ENCODE measurements at regions not wholly inside any gene's neighbourhood (a gene's known extent, or its start where the extent isn't known, plus 50 kb on each side); places are given as distances from the start of the nearest gene placed in this dataset.

DNA sequence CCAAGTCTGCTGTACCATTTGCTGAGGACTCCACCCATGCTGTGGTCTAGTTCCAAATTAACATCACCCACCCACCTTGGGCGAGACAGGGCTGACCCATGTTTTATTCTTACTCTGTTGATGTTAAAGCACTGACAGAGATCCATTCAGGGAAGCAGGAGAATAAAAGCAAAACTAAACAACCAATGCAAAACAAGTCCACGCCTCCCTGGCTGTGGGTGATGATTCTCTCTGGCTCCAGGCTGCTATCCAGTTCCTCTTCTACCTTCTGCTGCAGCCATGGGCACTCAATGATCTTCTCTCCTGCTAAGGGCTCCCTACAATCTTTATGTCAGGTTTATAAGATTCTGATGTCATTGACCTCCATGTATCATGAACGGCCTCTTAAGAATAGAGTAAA, 786.6 kb upstream of the ID2 start:
- Histone ChIP-seq H3K36me3 (no peaks in the 10 kb centered on the region), H3K27ac (no peak overlapping the region), H3K27me3 (no peaks in the 10 kb centered on the region), H3K4me1 (peaks cover 0 to 16% (median 6%) of the 10 kb centered on the region in 4 donors), H3K9me3 (no peaks in the 10 kb centered on the region), H3K4me3 (no peak overlapping the region)
- WGBS, 2 donors, result 80% methylated on average over 3 of the region's 3 CpGs
- TF ChIP-seq EP300 (IDR thresholded peaks at IDR 0.05) (no peak), POLR2AphosphoS5 (IDR thresholded peaks at IDR 0.05) (no peak), POLR2A (IDR thresholded peaks at IDR 0.05) (no peak)
- TF ChIP-seq, protein P1, sequence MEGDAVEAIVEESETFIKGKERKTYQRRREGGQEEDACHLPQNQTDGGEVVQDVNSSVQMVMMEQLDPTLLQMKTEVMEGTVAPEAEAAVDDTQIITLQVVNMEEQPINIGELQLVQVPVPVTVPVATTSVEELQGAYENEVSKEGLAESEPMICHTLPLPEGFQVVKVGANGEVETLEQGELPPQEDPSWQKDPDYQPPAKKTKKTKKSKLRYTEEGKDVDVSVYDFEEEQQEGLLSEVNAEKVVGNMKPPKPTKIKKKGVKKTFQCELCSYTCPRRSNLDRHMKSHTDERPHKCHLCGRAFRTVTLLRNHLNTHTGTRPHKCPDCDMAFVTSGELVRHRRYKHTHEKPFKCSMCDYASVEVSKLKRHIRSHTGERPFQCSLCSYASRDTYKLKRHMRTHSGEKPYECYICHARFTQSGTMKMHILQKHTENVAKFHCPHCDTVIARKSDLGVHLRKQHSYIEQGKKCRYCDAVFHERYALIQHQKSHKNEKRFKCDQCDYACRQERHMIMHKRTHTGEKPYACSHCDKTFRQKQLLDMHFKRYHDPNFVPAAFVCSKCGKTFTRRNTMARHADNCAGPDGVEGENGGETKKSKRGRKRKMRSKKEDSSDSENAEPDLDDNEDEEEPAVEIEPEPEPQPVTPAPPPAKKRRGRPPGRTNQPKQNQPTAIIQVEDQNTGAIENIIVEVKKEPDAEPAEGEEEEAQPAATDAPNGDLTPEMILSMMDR (IDR thresholded peaks at IDR 0.05), result no peak
- intact Hi-C loops (cut with DNase I), result no loop called here
- no peak for DNase-seq

DNA sequence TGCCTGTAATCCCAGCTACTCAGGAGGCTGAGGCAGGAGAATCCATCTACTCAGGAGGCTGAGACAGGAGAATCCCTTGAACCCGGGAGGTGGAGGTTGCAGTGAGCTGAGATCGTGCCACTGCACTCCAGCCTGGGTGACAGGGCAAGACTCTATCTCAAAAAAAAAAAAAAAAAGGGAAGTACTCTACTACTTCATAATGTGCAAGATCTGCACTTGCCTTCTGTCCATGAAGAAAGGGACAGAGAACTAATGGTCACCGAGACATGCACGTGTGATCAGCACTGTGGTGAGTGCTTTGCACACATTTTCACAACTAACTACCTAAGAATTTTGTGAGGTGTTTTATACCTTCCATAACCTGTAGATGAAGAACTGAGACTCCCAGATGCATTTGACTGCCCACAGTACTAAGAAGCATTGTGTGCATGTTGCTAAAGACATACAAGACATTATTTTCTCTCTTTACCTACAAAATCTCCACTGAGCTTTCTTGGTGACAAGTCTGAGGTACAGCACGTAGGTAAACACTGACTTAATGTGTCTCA, 784.8 kb upstream of the ID2 start:
- WGBS, 2 donors, result 71 to 90% methylated on average over 5 of the region's 5 CpGs
- DNase-seq, result no peak
- Histone ChIP-seq H3K36me3 (no peaks in the 10 kb centered on the region), H3K27ac (no peak overlapping the region), H3K9me3 (no peaks in the 10 kb centered on the region), H3K27me3 (no peaks in the 10 kb centered on the region), H3K4me3 (no peak overlapping the region), H3K4me1 (peaks cover 0 to 16% (median 6%) of the 10 kb centered on the region in 4 donors)
- TF ChIP-seq POLR2AphosphoS5 (IDR thresholded peaks at IDR 0.05) (no peak), EP300 (IDR thresholded peaks at IDR 0.05) (no peak), POLR2A (IDR thresholded peaks at IDR 0.05) (no peak)
- TF ChIP-seq, protein P1 (IDR thresholded peaks at IDR 0.05), result no peak
- intact Hi-C loops (cut with DNase I), result no loop called here

GRCh38 chr2:7899241-7899640, 782.6 kb upstream of the ID2 start:
- no peak overlapping the region for H3K4me3 ChIP-seq
- H3K27me3 ChIP-seq, result no peaks in the 10 kb centered on the region
- H3K4me1 ChIP-seq, result peaks cover 0 to 16% (median 6%) of the 10 kb centered on the region in 4 donors
- 41 to 81% methylated on average over 5 of the region's 5 CpGs for WGBS, 2 donors
- no peaks in the 10 kb centered on the region for H3K9me3 ChIP-seq
- H3K36me3 ChIP-seq, result no peaks in the 10 kb centered on the region
- intact Hi-C loops (cut with DNase I), result no loop called here
- H3K27ac ChIP-seq, result no peak overlapping the region
- no peak for TF ChIP-seq EP300 (IDR thresholded peaks at IDR 0.05)
- TF ChIP-seq POLR2AphosphoS5 (IDR thresholded peaks at IDR 0.05), result no peak
- TF ChIP-seq, protein P1 (IDR thresholded peaks at IDR 0.05), result no peak
- no peak for TF ChIP-seq POLR2A (IDR thresholded peaks at IDR 0.05)
- no peak for DNase-seq

DNA sequence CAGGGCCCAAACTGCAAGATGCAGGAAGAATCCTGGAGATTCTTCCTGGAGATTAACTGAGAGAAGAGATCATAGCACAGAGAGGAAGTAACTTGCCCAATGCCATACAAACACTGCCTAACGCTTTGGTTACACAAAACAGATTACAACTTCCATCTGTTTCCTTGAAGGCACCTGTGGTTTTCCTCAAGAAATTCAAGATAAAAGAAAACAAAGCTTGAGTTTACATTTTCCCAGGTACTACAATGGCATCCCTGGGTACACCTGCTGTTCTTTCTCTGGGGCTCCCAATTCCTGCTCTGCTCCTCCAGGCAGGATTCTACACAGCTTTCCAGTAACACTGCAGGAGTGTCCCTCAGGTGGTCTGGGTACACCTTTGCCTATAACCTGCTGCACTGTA, 781.9 kb upstream of the ID2 start:
- Histone ChIP-seq H3K9me3 (no peaks in the 10 kb centered on the region), H3K27me3 (no peaks in the 10 kb centered on the region), H3K36me3 (no peaks in the 10 kb centered on the region), H3K27ac (no peak overlapping the region), H3K4me1 (peaks cover 0 to 14% (median 5%) of the 10 kb centered on the region in 4 donors), H3K4me3 (no peak overlapping the region)
- no peak for DNase-seq
- intact Hi-C loops (cut with DNase I), result no loop called here
- WGBS, 2 donors, result 6 to 30% methylated on average over 1 of the region's 1 CpG
- TF ChIP-seq POLR2A (IDR thresholded peaks at IDR 0.05), result no peak
- TF ChIP-seq, protein P1 (IDR thresholded peaks at IDR 0.05), result no peak
- no peak for TF ChIP-seq EP300 (IDR thresholded peaks at IDR 0.05)
- no peak for TF ChIP-seq POLR2AphosphoS5 (IDR thresholded peaks at IDR 0.05)

DNA sequence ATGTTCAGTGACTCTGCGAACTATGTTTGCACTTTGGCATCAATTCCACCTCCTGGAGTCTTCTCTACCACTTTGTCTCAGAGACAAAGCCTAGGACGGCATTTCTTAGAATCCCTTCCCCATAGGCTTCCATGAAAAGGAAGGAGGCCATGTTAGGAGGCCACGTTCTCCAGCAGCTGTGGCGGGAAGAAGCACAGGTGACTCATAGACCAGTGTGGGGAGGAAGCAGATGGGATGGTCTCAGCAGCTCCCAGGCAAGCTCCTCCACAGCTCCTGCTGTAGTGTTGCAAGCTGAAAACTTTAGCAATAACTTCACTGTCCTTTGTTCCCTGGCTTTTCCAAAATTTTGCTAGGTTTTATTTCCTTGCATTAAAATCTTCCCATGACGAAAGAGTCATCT, 781.3 kb upstream of the ID2 start:
- Histone ChIP-seq H3K9me3 (no peaks in the 10 kb centered on the region), H3K36me3 (no peaks in the 10 kb centered on the region), H3K4me1 (peaks cover 0 to 8% (median 4%) of the 10 kb centered on the region in 4 donors), H3K4me3 (no peak overlapping the region), H3K27ac (no peak overlapping the region), H3K27me3 (no peaks in the 10 kb centered on the region)
- 71 to 86% methylated on average over 5 of the region's 5 CpGs for WGBS, 2 donors
- intact Hi-C loops (cut with DNase I), result no loop called here
- TF ChIP-seq, protein P1 (IDR thresholded peaks at IDR 0.05), result no peak
- TF ChIP-seq POLR2A (IDR thresholded peaks at IDR 0.05) (no peak), POLR2AphosphoS5 (IDR thresholded peaks at IDR 0.05) (no peak), EP300 (IDR thresholded peaks at IDR 0.05) (no peak)
- no peak for DNase-seq
